Thyroid gland (tissue), 4 donors: ENCODE measurements at regions not wholly inside any gene's neighbourhood (a gene's known extent, or its start where the extent isn't known, plus 50 kb on each side); places are given as distances from the start of the nearest gene placed in this dataset. TPM values are rescaled to one million over a fixed set of nuclear protein-coding genes. Genes with fewer than 3 reads are reported as not detected.

Experiments
- DNase-seq, 2 donors: peaks; one replicate each; pipeline ENCODE4 v3.0.0-alpha.2; 2019
- H3K27ac ChIP-seq, 3 donors: fragments of 200-600 bp; sonication (generic); 1 replicate in 2 of 3; 2 replicates in 1 of 3; pipeline ENCODE4 v1.5.1; 2016 to 2019; ENCODE audit warnings: mild to moderate bottlenecking in 1 of 3, moderate library complexity in 1 of 3
- H3K27me3 ChIP-seq: fragments of 200-600 bp; sonication (generic); one replicate; pipeline ENCODE4 v1.5.1; 2019
- H3K36me3 ChIP-seq, 2 donors: fragments of 200-600 bp; sonication (generic); one replicate each; pipeline ENCODE4 v1.5.1; 2016 to 2019
- H3K4me1 ChIP-seq, 2 donors: fragments of 200-600 bp; sonication (generic); one replicate each; pipeline ENCODE4 v1.5.1; 2017 to 2019
- H3K4me3 ChIP-seq, 3 donors: fragments of 200-600 bp; sonication (generic); replicated peaks in 1 of 3; 1 replicate in 2 of 3; 2 replicates in 1 of 3; pipeline ENCODE4 v1.5.1; 2016; ENCODE audit warnings: mild to moderate bottlenecking in 1 of 3
- H3K9me3 ChIP-seq: fragments of 200-600 bp; sonication (generic); one replicate; pipeline ENCODE4 v1.5.1; 2017
- POLR2A ChIP-seq, 2 donors: fragments of 450-650 bp; IDR thresholded peaks; one replicate each; pipeline ENCODE4 v1.6.1; 2017; ENCODE audit warnings: antibody characterized with exemption in 2 of 2, mild to moderate bottlenecking in 2 of 2, moderate library complexity in 1 of 2
- WGBS, 2 donors: methylation state at CpG; one replicate each; pipeline ENCODE4 v1.1.5; 2017; 5-methylcytosine and 5-hydroxymethylcytosine counted together
- intact Hi-C: fragments of 100-400 bp; cut with DNase I; formaldehyde crosslinking; loops from one replicate; pipeline ENCODE4 v1.15.1; 2023
- microRNA-seq: library from miRNA; unstranded; fragments of <30 nt; microRNA quantifications from one replicate; pipeline ENCODE4, GENCODE V29; 2016
- small RNA-seq: library from RNA; depleted of rRNA; stranded (forward); fragments of <200 nt; gene quantifications from one replicate; pipeline ENCODE3, GENCODE V24; 2016
- TF ChIP-seq, protein P1 (sequence below), 6 experiments: fragments of 200-600 bp in 3 of 6; fragments of 450-650 bp in 3 of 6; sonication (generic) in 3 of 6; IDR thresholded peaks; one replicate each; pipeline ENCODE4 v1.5.1; 2016 to 2019; ENCODE audit warnings: antibody characterized with exemption in 6 of 6, mild to moderate bottlenecking in 2 of 6, inconsistent platforms in 1 of 6, moderate library complexity in 1 of 6

DNA sequence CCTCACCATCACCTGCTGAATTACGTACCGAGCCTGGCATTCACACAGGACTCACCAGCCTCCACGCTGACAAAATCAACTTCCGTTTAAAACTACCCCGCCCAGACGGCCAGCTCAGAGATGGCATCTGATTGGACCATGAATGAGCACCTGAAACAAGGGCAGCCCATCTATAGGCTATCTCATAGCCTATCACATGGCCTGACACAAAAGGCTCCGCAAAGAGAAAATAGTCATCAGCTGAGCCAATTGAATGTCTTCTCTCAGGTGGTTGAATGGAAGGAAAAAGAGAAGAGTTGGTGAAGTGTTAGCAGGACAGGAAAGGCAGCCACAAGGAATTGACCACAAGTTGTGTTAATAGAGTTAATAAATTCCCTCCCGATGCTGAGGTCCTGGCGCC is 50.6 kb upstream of the ZC3H12A start:
- Histone ChIP-seq H3K27me3 (no peaks in the 10 kb centered on the region), H3K4me1 (no peaks in the 10 kb centered on the region), H3K9me3 (no peaks in the 10 kb centered on the region), H3K4me3 (no peak overlapping the region), H3K27ac (no peak overlapping the region), H3K36me3 (no peaks in the 10 kb centered on the region)
- TF ChIP-seq POLR2A (IDR thresholded peaks at IDR 0.05) = no peak
- TF ChIP-seq, protein P1, sequence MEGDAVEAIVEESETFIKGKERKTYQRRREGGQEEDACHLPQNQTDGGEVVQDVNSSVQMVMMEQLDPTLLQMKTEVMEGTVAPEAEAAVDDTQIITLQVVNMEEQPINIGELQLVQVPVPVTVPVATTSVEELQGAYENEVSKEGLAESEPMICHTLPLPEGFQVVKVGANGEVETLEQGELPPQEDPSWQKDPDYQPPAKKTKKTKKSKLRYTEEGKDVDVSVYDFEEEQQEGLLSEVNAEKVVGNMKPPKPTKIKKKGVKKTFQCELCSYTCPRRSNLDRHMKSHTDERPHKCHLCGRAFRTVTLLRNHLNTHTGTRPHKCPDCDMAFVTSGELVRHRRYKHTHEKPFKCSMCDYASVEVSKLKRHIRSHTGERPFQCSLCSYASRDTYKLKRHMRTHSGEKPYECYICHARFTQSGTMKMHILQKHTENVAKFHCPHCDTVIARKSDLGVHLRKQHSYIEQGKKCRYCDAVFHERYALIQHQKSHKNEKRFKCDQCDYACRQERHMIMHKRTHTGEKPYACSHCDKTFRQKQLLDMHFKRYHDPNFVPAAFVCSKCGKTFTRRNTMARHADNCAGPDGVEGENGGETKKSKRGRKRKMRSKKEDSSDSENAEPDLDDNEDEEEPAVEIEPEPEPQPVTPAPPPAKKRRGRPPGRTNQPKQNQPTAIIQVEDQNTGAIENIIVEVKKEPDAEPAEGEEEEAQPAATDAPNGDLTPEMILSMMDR (IDR thresholded peaks at IDR 0.05) = no peak
- intact Hi-C loops = no loop called here
- 86 to 87% methylated on average over 9 of the region's 9 CpGs for WGBS, 2 donors
- no peak for DNase-seq

DNA sequence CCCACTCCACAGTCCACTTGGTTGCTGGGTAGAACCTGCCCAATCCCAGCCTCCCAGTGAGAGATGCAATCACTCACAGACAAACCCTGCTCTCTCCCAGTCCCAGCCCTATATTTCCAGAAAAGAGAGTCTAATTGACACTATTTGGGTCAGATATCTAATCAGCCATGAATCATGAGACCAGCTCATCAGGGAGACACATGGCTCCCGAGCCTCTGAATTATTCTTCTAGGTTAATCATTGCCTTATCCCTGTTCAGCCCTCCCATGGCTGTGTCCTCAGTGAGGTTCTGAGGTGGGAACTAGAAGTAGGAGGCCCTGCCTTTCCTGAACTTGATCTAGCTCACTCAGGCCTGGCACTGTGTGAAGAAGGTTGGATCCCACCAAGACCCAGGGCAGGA is 49.9 kb upstream of the ZC3H12A start:
- TF ChIP-seq, protein P1 (IDR thresholded peaks at IDR 0.05) = no peak
- TF ChIP-seq POLR2A (IDR thresholded peaks at IDR 0.05) = no peak
- no peak overlapping the region for H3K4me3 ChIP-seq
- no peaks in the 10 kb centered on the region for H3K4me1 ChIP-seq
- H3K9me3 ChIP-seq = no peaks in the 10 kb centered on the region
- intact Hi-C loops = no loop called here
- no peak for DNase-seq
- H3K27me3 ChIP-seq = no peaks in the 10 kb centered on the region
- H3K27ac ChIP-seq = no peak overlapping the region
- no peaks in the 10 kb centered on the region for H3K36me3 ChIP-seq
- WGBS, 2 donors = 43 to 50% methylated on average over 1 of the region's 1 CpG

Small RNA genes lying in the stretch of these regions (microRNA-seq; reads per million reads assigned to microRNA genes)
- gene MIR4255 = not detected

Small RNA genes lying in the stretch of these regions (small RNA-seq; reads per million reads assigned to genes)
- gene MIR4255 (not detected), gene RNA5SP43 (not detected), gene RNU6-636P (not detected), gene RPS29P6 (not detected)
